IMR-90 (cell line): ENCODE measurements at regions not wholly inside any gene's neighbourhood (a gene's known extent, or its start where the extent isn't known, plus 50 kb on each side); places are given as distances from the start of the nearest gene placed in this dataset.

Experiments used
- ATAC-seq: fragments of 200-7000 bp; cut with Tn5 transposase; 2 replicates; pipeline ENCODE4 v1.9.1; 2020; ENCODE audit warnings: low read depth, mild to moderate bottlenecking, moderate library complexity
- BruUV-seq: library from RNA; stranded (reverse); fragments of 400-500 nt; replicated peaks from 2 replicates; lab custom pipeline; 2021; lab: Mats Ljungman, UMichigan
- CTCF ChIA-PET: fragments of 300-600 bp; formaldehyde crosslinking; extraction: SDS; loops from one replicate; lab custom pipeline; 2021; ENCODE audit warnings: antibody characterized with exemption; lab: Yijun Ruan, JAX
- POLR2A ChIA-PET: fragments of 300-600 bp; sonication (Branson Sonifier 250); formaldehyde crosslinking; loops from one replicate; lab custom pipeline; 2022; ENCODE audit warnings: antibody characterized with exemption; ENCODE audit not compliant: unreplicated experiment; lab: Charles Lee
- DNase-seq: peaks from one replicate; pipeline ENCODE4 v3.0.0; 2013
- H2AFZ ChIP-seq: replicated peaks from 2 replicates; pipeline ENCODE3; 2013; ENCODE audit warnings: low read length, mild to moderate bottlenecking; ENCODE audit not compliant: poor library complexity
- H2AK5ac ChIP-seq: 2 replicates; pipeline ENCODE4 v1.6.1; 2013; ENCODE audit warnings: low read depth, low read length, inconsistent platforms
- H2AK9ac ChIP-seq: replicated peaks from 2 replicates; pipeline ENCODE3; 2013; ENCODE audit warnings: mild to moderate bottlenecking, low read depth, low read length, moderate library complexity; ENCODE audit not compliant: poor library complexity
- H2BK120ac ChIP-seq: 2 replicates; pipeline ENCODE4 v1.6.1; 2013; ENCODE audit warnings: low read depth, low read length, inconsistent platforms
- H2BK15ac ChIP-seq: 3 replicates; pipeline ENCODE4 v1.6.1; 2013; ENCODE audit warnings: low read depth, low read length, inconsistent platforms
- H2BK20ac ChIP-seq: 2 replicates; pipeline ENCODE4 v1.6.1; 2013; ENCODE audit warnings: low read depth, mild to moderate bottlenecking, inconsistent platforms, low read length, moderate library complexity
- H2BK5ac ChIP-seq: 2 replicates; pipeline ENCODE4 v1.6.1; 2013; ENCODE audit warnings: mild to moderate bottlenecking, low read depth, low read length, inconsistent platforms; ENCODE audit not compliant: poor library complexity, severe bottlenecking
- H3K14ac ChIP-seq: replicated peaks from 2 replicates; pipeline ENCODE4 v1.6.1; 2013; ENCODE audit warnings: low read depth, low read length, inconsistent platforms
- H3K18ac ChIP-seq: 2 replicates; pipeline ENCODE4 v1.6.1; 2013; ENCODE audit warnings: low read depth, low read length, control low read depth
- H3K23ac ChIP-seq: 2 replicates; pipeline ENCODE4 v1.6.1; 2013; ENCODE audit warnings: low read depth, low read length, inconsistent platforms
- H3K27ac ChIP-seq: 2 replicates; pipeline ENCODE4 v1.5.1; 2013; ENCODE audit warnings: mild to moderate bottlenecking, control low read depth, low read length; ENCODE audit not compliant: insufficient read depth
- H3K27me3 ChIP-seq: 2 replicates; pipeline ENCODE4 v1.6.1; 2013; ENCODE audit warnings: low read length; ENCODE audit not compliant: control insufficient read depth, insufficient read depth
- H3K36me3 ChIP-seq: 2 replicates; pipeline ENCODE4 v1.6.1; 2013; ENCODE audit warnings: low read length, mixed read lengths; ENCODE audit not compliant: control insufficient read depth, insufficient read depth
- H3K4ac ChIP-seq: 2 replicates; pipeline ENCODE4 v1.6.1; 2013; ENCODE audit warnings: low read depth, low read length, inconsistent platforms
- H3K4me1 ChIP-seq: 2 replicates; pipeline ENCODE4 v1.6.1; 2013; ENCODE audit warnings: low read length, mixed read lengths; ENCODE audit not compliant: control insufficient read depth, insufficient read depth
- H3K4me2 ChIP-seq: 2 replicates; pipeline ENCODE4 v1.6.1; 2013; ENCODE audit warnings: low read depth, mild to moderate bottlenecking, control low read depth, low read length, moderate library complexity
- H3K4me3 ChIP-seq: 2 replicates; pipeline ENCODE4 v1.5.1; 2013; ENCODE audit warnings: low read depth, mild to moderate bottlenecking, control low read depth, low read length, moderate library complexity; ENCODE audit not compliant: insufficient read depth
- H3K56ac ChIP-seq: 2 replicates; pipeline ENCODE4 v1.6.1; 2013; ENCODE audit warnings: low read length, inconsistent platforms; ENCODE audit not compliant: insufficient read depth; ENCODE audit errors: extremely low read depth
- H3K79me1 ChIP-seq, 2 experiments: 2 replicates each; pipeline ENCODE4 v1.6.1; 2013; ENCODE audit warnings: low read length in 2 of 2, inconsistent platforms in 1 of 2, low read depth in 1 of 2
- H3K9ac ChIP-seq: 2 replicates; pipeline ENCODE4 v1.6.1; 2013; ENCODE audit warnings: low read depth, low read length, control low read depth
- H3K9me1 ChIP-seq: 2 replicates; pipeline ENCODE4 v1.6.1; 2013; ENCODE audit warnings: low read length, inconsistent platforms; ENCODE audit not compliant: insufficient read depth
- H3K9me3 ChIP-seq: 2 replicates; pipeline ENCODE4 v1.6.1; 2013; ENCODE audit warnings: low read length; ENCODE audit not compliant: control insufficient read depth, insufficient read depth
- H4K20me1 ChIP-seq: 2 replicates; pipeline ENCODE4 v1.6.1; 2013; ENCODE audit warnings: low read length, inconsistent platforms; ENCODE audit not compliant: insufficient read depth
- H4K5ac ChIP-seq: 2 replicates; pipeline ENCODE4 v1.6.1; 2013; ENCODE audit warnings: mild to moderate bottlenecking, low read depth, low read length, control low read depth
- H4K8ac ChIP-seq, 2 experiments: 2 replicates each; pipeline ENCODE4 v1.6.1; 2013; ENCODE audit warnings: low read depth in 2 of 2, low read length in 2 of 2, control low read depth in 1 of 2, inconsistent platforms in 1 of 2
- H4K91ac ChIP-seq: 2 replicates; pipeline ENCODE4 v1.6.1; 2013; ENCODE audit warnings: low read depth, low read length, inconsistent platforms; ENCODE audit not compliant: insufficient read depth
- BHLHE40 ChIP-seq: fragments of 150-350 bp; IDR thresholded peaks from 2 replicates; pipeline ENCODE4 v1.6.1; 2016; ENCODE audit warnings: mild to moderate bottlenecking, low read depth, low read length
- CEBPB ChIP-seq: IDR thresholded peaks from 2 replicates; pipeline ENCODE4 v1.6.1; 2012; ENCODE audit warnings: low read depth, low read length, improper control_type of control experiment
- CHD1 ChIP-seq: IDR thresholded peaks from 2 replicates; pipeline ENCODE4 v1.6.1; 2012; ENCODE audit warnings: low read depth, low read length, improper control_type of control experiment
- CTCF ChIP-seq: conservative IDR thresholded peaks from 2 replicates; pipeline ENCODE4 v1.5.1; 2012; ENCODE audit warnings: mild to moderate bottlenecking, low read depth, low read length, improper control_type of control experiment
- ELK1 ChIP-seq: fragments of 150-350 bp; IDR thresholded peaks from 2 replicates; pipeline ENCODE4 v1.6.1; 2016; ENCODE audit warnings: low read depth, mild to moderate bottlenecking, low read length, moderate library complexity, borderline replicate concordance
- FOS ChIP-seq: fragments of 150-350 bp; IDR thresholded peaks from 2 replicates; pipeline ENCODE4 v1.6.1; 2016; ENCODE audit warnings: low read depth, low read length
- MAFK ChIP-seq: IDR thresholded peaks from 2 replicates; pipeline ENCODE4 v1.6.1; 2012; ENCODE audit warnings: low read depth, low read length, improper control_type of control experiment
- MAZ ChIP-seq: IDR thresholded peaks from 2 replicates; pipeline ENCODE4 v1.6.1; 2012; ENCODE audit warnings: low read depth, mild to moderate bottlenecking, low read length, improper control_type of control experiment, moderate library complexity, borderline replicate concordance
- MXI1 ChIP-seq: IDR thresholded peaks from 2 replicates; pipeline ENCODE4 v1.6.1; 2012; ENCODE audit warnings: low read depth, mild to moderate bottlenecking, low read length, moderate library complexity, borderline replicate concordance
- NFE2L2 ChIP-seq: fragments of 150-350 bp; IDR thresholded peaks from 2 replicates; pipeline ENCODE4 v1.6.1; 2016; ENCODE audit warnings: low read depth, mild to moderate bottlenecking, low read length
- POLR2A ChIP-seq: IDR thresholded peaks from 2 replicates; pipeline ENCODE4 v1.6.1; 2012; ENCODE audit warnings: mild to moderate bottlenecking, low read depth, low read length
- RAD21 ChIP-seq: IDR thresholded peaks from 2 replicates; pipeline ENCODE4 v1.6.1; 2012; ENCODE audit warnings: low read length, improper control_type of control experiment
- RCOR1 ChIP-seq: IDR thresholded peaks from 2 replicates; pipeline ENCODE4 v1.6.1; 2012; ENCODE audit warnings: mild to moderate bottlenecking, low read length, improper control_type of control experiment; ENCODE audit not compliant: insufficient replicate concordance
- RFX5 ChIP-seq: IDR thresholded peaks from 2 replicates; pipeline ENCODE4 v1.8.0; 2012; ENCODE audit warnings: low read depth, mild to moderate bottlenecking, low read length, moderate library complexity
- SMC3 ChIP-seq: fragments of 150-350 bp; IDR thresholded peaks from 2 replicates; pipeline ENCODE4 v1.6.1; 2016; ENCODE audit warnings: low read depth, mild to moderate bottlenecking, antibody characterized with exemption, low read length, moderate library complexity
- WGBS, 2 experiments: methylation state at CpG; one replicate each; pipeline versions ENCODE4 v1.1.5 to v1.1.7; 2013; ENCODE audit warnings: missing lambda C conversion rate in 2 of 2; ENCODE audit not compliant: insufficient read length in 1 of 2; ENCODE audit errors: extremely low coverage in 2 of 2; 5-methylcytosine and 5-hydroxymethylcytosine counted together
- dilution Hi-C: fragments of 300-500 bp; cut with HindIII; formaldehyde crosslinking; loops from one replicate; pipeline ENCODE4 v1.14.3; 2018; ENCODE audit warnings: low sequenced_read_pairs; ENCODE audit not compliant: unreplicated experiment
- in situ Hi-C: fragments of 300-500 bp; cut with MboI; formaldehyde crosslinking; loops from 3 replicates; pipeline ENCODE4 v1.14.3; 2019; ENCODE audit warnings: low sequenced_read_pairs, inconsistent platforms, mixed read lengths
- intact Hi-C: fragments of 100-400 bp; cut with micrococcal nuclease; formaldehyde crosslinking; loops from 2 replicates; pipeline ENCODE4 v1.10.0; 2022
- TF ChIP-seq, protein P1 (sequence below): fragments of 150-350 bp; IDR thresholded peaks from 2 replicates; pipeline ENCODE4 v1.6.1; 2017; ENCODE audit warnings: mild to moderate bottlenecking, antibody characterized with exemption, low read length, low read depth

DNA sequence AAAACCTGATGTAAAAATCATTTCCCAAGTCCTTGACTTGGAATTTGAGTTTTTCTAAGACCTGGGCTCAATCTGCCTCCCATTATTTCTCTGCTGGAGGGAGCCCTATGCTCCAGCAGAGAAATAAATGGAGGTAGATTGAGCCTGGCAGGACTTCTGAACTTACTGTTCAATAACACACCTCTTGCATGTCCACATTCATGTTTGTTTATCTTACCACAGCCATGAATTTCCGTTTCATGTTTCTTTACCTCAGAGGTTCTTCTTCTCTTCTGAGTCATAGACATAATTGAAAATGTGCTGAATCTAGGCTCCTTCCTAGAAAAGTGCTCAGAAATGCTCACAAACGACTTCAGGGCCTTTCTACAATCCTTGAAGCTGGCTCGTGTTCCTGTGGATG is 170.8 kb downstream of the PMAIP1 start:
- Histone ChIP-seq H3K4me3 (no peak overlapping the region), H4K5ac (no peak overlapping the region), H3K9ac (no peak overlapping the region), H2BK15ac (no peak overlapping the region), H4K91ac (no peak overlapping the region), H3K4me1 (peaks cover 1% of the 10 kb centered on the region; the same call in 1 of the 2 replicates), H3K4ac (no peak overlapping the region), H2AK9ac (no peak overlapping the region), H2BK20ac (no peak overlapping the region), H3K18ac (no peak overlapping the region), H3K27ac (no peak overlapping the region), H2AK5ac (no peak overlapping the region), H3K56ac (no peak overlapping the region), H3K27me3 (0 out of 2 replicates have a peak, but pooled peaks cover 1% of the 10 kb centered on the region), H3K36me3 (no peaks in the 10 kb centered on the region), H2BK120ac (no peak overlapping the region), H3K9me3 (no peaks in the 10 kb centered on the region), H3K14ac (no peak overlapping the region), H3K23ac (no peak overlapping the region), H3K4me2 (no peak overlapping the region), H3K79me1 (no peaks in the 10 kb centered on the region), H4K20me1 (no peaks in the 10 kb centered on the region), H2BK5ac (no peak overlapping the region), H2AFZ (no peak overlapping the region), H3K9me1 (no peaks in the 10 kb centered on the region; the same call in 1 of the 2 replicates), H4K8ac (no peak overlapping the region)
- no peak for DNase-seq
- ChIA-PET CTCF (no interaction called here), POLR2A (no interaction called here)
- BruUV-seq: no TSS peak
- TF ChIP-seq CHD1 (no peak), MXI1 (no peak), MAZ (no peak), NFE2L2 (no peak), RAD21 (no peak), CTCF (no peak), POLR2A (no peak), SMC3 (no peak), RFX5 (no peak), FOS (no peak), RCOR1 (no peak), BHLHE40 (no peak), CEBPB (no peak), MAFK (no peak), ELK1 (no peak)
- TF ChIP-seq, protein P1, sequence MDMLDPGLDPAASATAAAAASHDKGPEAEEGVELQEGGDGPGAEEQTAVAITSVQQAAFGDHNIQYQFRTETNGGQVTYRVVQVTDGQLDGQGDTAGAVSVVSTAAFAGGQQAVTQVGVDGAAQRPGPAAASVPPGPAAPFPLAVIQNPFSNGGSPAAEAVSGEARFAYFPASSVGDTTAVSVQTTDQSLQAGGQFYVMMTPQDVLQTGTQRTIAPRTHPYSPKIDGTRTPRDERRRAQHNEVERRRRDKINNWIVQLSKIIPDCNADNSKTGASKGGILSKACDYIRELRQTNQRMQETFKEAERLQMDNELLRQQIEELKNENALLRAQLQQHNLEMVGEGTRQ: no peak
- ATAC-seq: no peak
- WGBS, 2 experiments: no CpG with 5 or more reads among the region's 3 CpGs
- dilution Hi-C loops: no loop called here
- in situ Hi-C loops: no loop called here
- intact Hi-C loops: no loop called here
